Mesenchymal stem cell (in vitro differentiated cells and primary cell): ENCODE measurements at regions not wholly inside any gene's neighbourhood (a gene's known extent, or its start where the extent isn't known, plus 50 kb on each side); places are given as distances from the start of the nearest gene placed in this dataset.

Experiments used
- DNase-seq: peaks from one replicate; pipeline ENCODE4 v3.0.0-alpha.2; 2013
- H2AFZ ChIP-seq: one replicate; pipeline ENCODE4 v1.6.1; 2013; ENCODE audit warnings: low read depth, mild to moderate bottlenecking, control low read depth, inconsistent platforms, low read length, moderate library complexity
- H2AK5ac ChIP-seq: 2 replicates; pipeline ENCODE4 v1.6.1; 2013; ENCODE audit warnings: low read length, moderate library complexity, mild to moderate bottlenecking, inconsistent platforms; ENCODE audit not compliant: severe bottlenecking
- H2BK120ac ChIP-seq: one replicate; pipeline ENCODE4 v1.6.1; 2013; ENCODE audit warnings: low read depth, mild to moderate bottlenecking, inconsistent platforms, low read length, moderate library complexity
- H2BK12ac ChIP-seq, 2 experiments: one replicate each; pipeline ENCODE4 v1.6.1; 2013; ENCODE audit warnings: inconsistent platforms in 2 of 2, low read length in 2 of 2, mild to moderate bottlenecking in 2 of 2, moderate library complexity in 2 of 2, control low read depth in 1 of 2
- H2BK15ac ChIP-seq: one replicate; pipeline ENCODE4 v1.6.1; 2013; ENCODE audit warnings: mild to moderate bottlenecking, low read depth, inconsistent platforms; ENCODE audit not compliant: poor library complexity, severe bottlenecking
- H2BK5ac ChIP-seq: 2 replicates; pipeline ENCODE4 v1.6.1; 2013; ENCODE audit warnings: low read depth, mild to moderate bottlenecking, low read length, control low read depth, inconsistent platforms; ENCODE audit not compliant: poor library complexity, severe bottlenecking
- H3K14ac ChIP-seq, 2 experiments: one replicate each; pipeline ENCODE4 v1.6.1; 2013; ENCODE audit warnings: inconsistent platforms in 2 of 2, low read length in 2 of 2, control low read depth in 1 of 2, mild to moderate bottlenecking in 1 of 2, moderate library complexity in 1 of 2
- H3K18ac ChIP-seq, 2 experiments: one replicate each; pipeline ENCODE4 v1.6.1; 2013; ENCODE audit warnings: inconsistent platforms in 2 of 2, low read length in 2 of 2, control low read depth in 1 of 2, low read depth in 1 of 2, mild to moderate bottlenecking in 1 of 2
- H3K23ac ChIP-seq, 2 experiments: one replicate each; pipeline ENCODE4 v1.6.1; 2013; ENCODE audit warnings: inconsistent platforms in 2 of 2, low read length in 2 of 2, mild to moderate bottlenecking in 2 of 2, moderate library complexity in 2 of 2, control low read depth in 1 of 2
- H3K27ac ChIP-seq: 2 replicates; pipeline ENCODE4 v1.5.1; 2013; ENCODE audit warnings: mild to moderate bottlenecking, moderate library complexity, low read length, control low read depth, inconsistent platforms; ENCODE audit not compliant: poor library complexity, severe bottlenecking
- H3K27me3 ChIP-seq, 2 experiments: 2 replicates each; pipeline versions ENCODE4 v1.6.1 to v1.7.0; 2013; ENCODE audit warnings: low read length in 2 of 2, mild to moderate bottlenecking in 2 of 2, moderate library complexity in 2 of 2, control low read depth in 1 of 2, inconsistent platforms in 1 of 2; ENCODE audit not compliant: control insufficient read depth in 1 of 2, insufficient read depth in 1 of 2
- H3K36me3 ChIP-seq, 2 experiments: 2 replicates each; pipeline versions ENCODE4 v1.6.1 to v1.7.0; 2013; ENCODE audit warnings: low read length in 2 of 2, control low read depth in 1 of 2, inconsistent platforms in 1 of 2, low read depth in 1 of 2, mild to moderate bottlenecking in 1 of 2; ENCODE audit not compliant: insufficient read depth in 2 of 2, control insufficient read depth in 1 of 2
- H3K4ac ChIP-seq, 2 experiments: one replicate each; pipeline ENCODE4 v1.6.1; 2013; ENCODE audit warnings: inconsistent platforms in 2 of 2, low read length in 2 of 2, mild to moderate bottlenecking in 2 of 2, moderate library complexity in 2 of 2, control low read depth in 1 of 2, low read depth in 1 of 2
- H3K4me1 ChIP-seq: 2 replicates; pipeline ENCODE4 v1.6.1; 2013; ENCODE audit warnings: low read depth, low read length, control low read depth; ENCODE audit not compliant: control insufficient read depth, insufficient read depth
- H3K4me2 ChIP-seq: 2 replicates; pipeline ENCODE4 v1.6.1; 2013; ENCODE audit warnings: low read length, mild to moderate bottlenecking, inconsistent platforms; ENCODE audit not compliant: poor library complexity, severe bottlenecking
- H3K4me3 ChIP-seq, 2 experiments: 2 replicates each; pipeline versions ENCODE4 v1.5.1 to v1.7.0; 2013; ENCODE audit warnings: low read length in 2 of 2, mild to moderate bottlenecking in 2 of 2, control low read depth in 1 of 2, low read depth in 1 of 2; ENCODE audit not compliant: insufficient read depth in 1 of 2
- H3K79me1 ChIP-seq: replicated peaks from 2 replicates; pipeline ENCODE4 v1.6.1; 2013; ENCODE audit warnings: mild to moderate bottlenecking, control low read depth, low read length, inconsistent platforms; ENCODE audit not compliant: poor library complexity, severe bottlenecking
- H3K9ac ChIP-seq: 2 replicates; pipeline ENCODE4 v1.7.0; 2013; ENCODE audit warnings: mild to moderate bottlenecking, low read length, moderate library complexity
- H3K9me3 ChIP-seq: 2 replicates; pipeline ENCODE4 v1.7.0; 2013; ENCODE audit warnings: mild to moderate bottlenecking, low read length; ENCODE audit not compliant: control insufficient read depth
- H4K8ac ChIP-seq: one replicate; pipeline ENCODE4 v1.6.1; 2013; ENCODE audit warnings: inconsistent platforms, mild to moderate bottlenecking, low read length, moderate library complexity
- H4K91ac ChIP-seq: one replicate; pipeline ENCODE4 v1.6.1; 2013; ENCODE audit warnings: mild to moderate bottlenecking, low read length, inconsistent platforms
- WGBS: methylation state at CpG from one replicate; pipeline ENCODE4 v1.1.7; 2013; ENCODE audit warnings: mixed read lengths; 5-methylcytosine and 5-hydroxymethylcytosine counted together

GRCh38 chr13:111909971-111910671, 156.8 kb upstream of the SOX1 start:
- no peaks in the 10 kb centered on the region for H3K27me3 ChIP-seq
- no peak overlapping the region for H2BK12ac ChIP-seq
- H2BK5ac ChIP-seq = no peak overlapping the region
- H3K23ac ChIP-seq = no peak overlapping the region
- H2AK5ac ChIP-seq = no peak overlapping the region
- H3K79me1 ChIP-seq = no peaks in the 10 kb centered on the region
- no peak overlapping the region for H3K4ac ChIP-seq
- H4K91ac ChIP-seq = no peak overlapping the region
- no peaks in the 10 kb centered on the region for H3K4me1 ChIP-seq
- no peak overlapping the region for H3K27ac ChIP-seq
- 95% methylated on average over 16 of the region's 16 CpGs for WGBS
- H2BK120ac ChIP-seq = no peak overlapping the region
- no peak for DNase-seq
- H3K9me3 ChIP-seq = peaks cover 3% of the 10 kb centered on the region
- no peak overlapping the region for H3K9ac ChIP-seq
- H3K4me2 ChIP-seq = no peak overlapping the region
- no peak overlapping the region for H3K14ac ChIP-seq
- no peak overlapping the region for H4K8ac ChIP-seq
- H2BK15ac ChIP-seq = no peak overlapping the region
- no peak overlapping the region for H2AFZ ChIP-seq
- no peaks in the 10 kb centered on the region for H3K36me3 ChIP-seq
- H3K4me3 ChIP-seq = no peak overlapping the region
- H3K18ac ChIP-seq = no peak overlapping the region

DNA sequence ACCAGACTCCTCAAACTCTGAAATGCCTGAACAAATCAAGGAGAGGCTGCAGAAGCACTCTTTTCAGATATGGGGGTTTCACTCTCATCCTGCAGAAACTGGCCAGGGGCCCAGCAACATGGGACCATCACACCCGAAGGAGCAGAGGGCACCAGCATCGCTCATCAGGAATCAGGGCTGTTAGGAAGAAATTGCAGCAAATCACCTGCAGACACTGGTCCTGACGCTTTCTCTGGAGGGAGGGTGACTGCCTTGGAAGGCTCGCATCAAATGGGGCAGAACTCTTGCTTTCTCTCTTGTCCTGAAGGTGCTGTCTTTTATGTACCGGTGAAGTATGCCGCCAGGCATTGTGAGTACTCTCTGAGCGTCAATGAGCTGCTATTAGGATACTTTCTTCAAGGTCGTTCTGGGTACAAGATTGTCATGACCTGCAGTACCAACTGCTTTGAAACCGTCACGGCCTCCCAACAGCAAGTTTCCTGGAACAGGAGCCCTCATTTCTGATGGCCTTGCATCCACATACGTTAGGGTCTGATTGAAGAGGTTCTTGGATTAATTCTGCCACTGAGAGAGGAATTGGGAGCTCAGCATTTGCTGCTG, 155.7 kb upstream of the SOX1 start:
- Histone ChIP-seq H3K27ac (no peak overlapping the region), H2BK120ac (no peak overlapping the region), H3K4me3 (no peak overlapping the region), H3K36me3 (no peaks in the 10 kb centered on the region), H2AFZ (no peak overlapping the region), H4K91ac (no peak overlapping the region), H3K9ac (no peak overlapping the region), H3K27me3 (no peaks in the 10 kb centered on the region), H3K9me3 (peaks cover 3% of the 10 kb centered on the region), H3K4ac (no peak overlapping the region), H3K4me2 (no peak overlapping the region), H3K79me1 (no peaks in the 10 kb centered on the region), H2AK5ac (no peak overlapping the region), H2BK15ac (no peak overlapping the region), H3K14ac (no peak overlapping the region), H3K18ac (no peak overlapping the region), H2BK12ac (no peak overlapping the region), H3K4me1 (no peaks in the 10 kb centered on the region), H4K8ac (no peak overlapping the region), H2BK5ac (no peak overlapping the region), H3K23ac (no peak overlapping the region)
- DNase-seq = no peak
- 82% methylated on average over 11 of the region's 11 CpGs for WGBS

- Histone ChIP-seq H2BK5ac (no peak overlapping the region), H2BK15ac (no peak overlapping the region), H3K36me3 (no peaks in the 10 kb centered on the region), H3K9ac (no peak overlapping the region), H3K14ac (no peak overlapping the region), H3K79me1 (no peaks in the 10 kb centered on the region), H3K4me2 (no peak overlapping the region), H3K4ac (no peak overlapping the region), H2BK120ac (no peak overlapping the region), H3K27ac (no peak overlapping the region), H3K18ac (no peak overlapping the region), H4K91ac (no peak overlapping the region), H2AK5ac (no peak overlapping the region), H3K23ac (no peak overlapping the region), H3K9me3 (peaks cover 3% of the 10 kb centered on the region), H4K8ac (no peak overlapping the region), H3K4me3 (no peak overlapping the region), H2AFZ (no peak overlapping the region), H3K27me3 (no peaks in the 10 kb centered on the region), H3K4me1 (no peaks in the 10 kb centered on the region), H2BK12ac (no peak overlapping the region)
- DNase-seq = no peak
- WGBS = 84% methylated on average over 11 of the region's 11 CpGs
These were observed 155.0 kb upstream of the SOX1 start for GRCh38 chr13:111911754-111912452.

GRCh38 chr13:111912453-111912866, 154.5 kb upstream of the SOX1 start:
- Histone ChIP-seq H2BK5ac (no peak overlapping the region), H3K4me2 (no peak overlapping the region), H4K91ac (no peak overlapping the region), H2BK120ac (no peak overlapping the region), H3K36me3 (no peaks in the 10 kb centered on the region), H3K27ac (no peak overlapping the region), H3K27me3 (no peaks in the 10 kb centered on the region), H3K23ac (no peak overlapping the region), H2BK15ac (no peak overlapping the region), H4K8ac (no peak overlapping the region), H3K14ac (no peak overlapping the region), H2AFZ (no peak overlapping the region), H3K4me1 (no peaks in the 10 kb centered on the region), H3K79me1 (no peaks in the 10 kb centered on the region), H2BK12ac (no peak overlapping the region), H3K4ac (no peak overlapping the region), H3K9ac (no peak overlapping the region), H2AK5ac (no peak overlapping the region), H3K4me3 (no peak overlapping the region), H3K18ac (no peak overlapping the region), H3K9me3 (peaks cover 3% of the 10 kb centered on the region)
- no peak for DNase-seq
- 91% methylated on average over 14 of the region's 16 CpGs for WGBS
